SK-N-SH treated with all-trans-retinoic acid at 6 μM for 48 hours (cell line): ENCODE measurements at regions not wholly inside any gene's neighbourhood (a gene's known extent, or its start where the extent isn't known, plus 50 kb on each side); places are given as distances from the start of the nearest gene placed in this dataset.

Experiments used
- ZFP3 ChIP-seq: fragments of 250-450 bp; sonication (Bioruptor Pico); IDR thresholded peaks from 2 replicates; pipeline ENCODE4 v1.5.0; 2020; ENCODE audit warnings: mild to moderate bottlenecking, moderate library complexity
- TF ChIP-seq, protein P1 (sequence below): fragments of 250-450 bp; sonication (Bioruptor Pico); IDR thresholded peaks from 2 replicates; pipeline ENCODE4 v1.8.0; 2020; ENCODE audit warnings: mild to moderate bottlenecking, moderate library complexity, borderline replicate concordance

DNA sequence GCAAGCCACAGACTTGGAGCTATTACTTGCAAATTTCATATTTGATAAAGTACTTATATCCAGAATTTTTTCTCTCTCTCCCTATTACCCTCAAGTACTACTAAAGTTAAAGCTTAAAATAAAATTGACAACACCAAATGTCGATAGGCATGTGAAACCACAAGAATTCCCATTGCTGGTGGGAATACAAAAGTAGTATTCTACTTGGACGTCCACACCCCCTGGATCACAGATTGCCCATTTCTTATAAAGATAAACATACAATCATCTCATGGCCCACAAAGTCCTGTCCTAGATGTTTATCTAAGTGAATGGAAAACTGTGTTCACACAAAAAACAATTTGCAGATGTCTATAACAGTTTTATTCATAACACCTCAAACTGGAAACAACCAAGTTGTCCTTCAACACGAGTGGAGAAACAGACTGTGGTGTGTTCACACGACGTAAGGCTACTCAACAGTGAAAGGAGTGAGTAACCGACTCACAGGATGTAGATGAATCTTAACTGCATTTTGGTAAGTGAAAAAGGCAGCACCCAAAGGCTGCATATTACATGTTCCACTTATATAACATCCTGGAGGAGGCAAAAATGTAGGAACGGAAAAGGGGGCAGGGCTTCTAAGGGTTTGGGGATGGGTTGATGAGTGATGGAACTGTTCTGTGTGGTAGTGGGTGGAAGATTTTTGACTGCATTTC lies 297.4 kb downstream of the THBS2 start:
- no peak for TF ChIP-seq ZFP3 (CRISPR knock-in tag)
- TF ChIP-seq, protein P1, sequence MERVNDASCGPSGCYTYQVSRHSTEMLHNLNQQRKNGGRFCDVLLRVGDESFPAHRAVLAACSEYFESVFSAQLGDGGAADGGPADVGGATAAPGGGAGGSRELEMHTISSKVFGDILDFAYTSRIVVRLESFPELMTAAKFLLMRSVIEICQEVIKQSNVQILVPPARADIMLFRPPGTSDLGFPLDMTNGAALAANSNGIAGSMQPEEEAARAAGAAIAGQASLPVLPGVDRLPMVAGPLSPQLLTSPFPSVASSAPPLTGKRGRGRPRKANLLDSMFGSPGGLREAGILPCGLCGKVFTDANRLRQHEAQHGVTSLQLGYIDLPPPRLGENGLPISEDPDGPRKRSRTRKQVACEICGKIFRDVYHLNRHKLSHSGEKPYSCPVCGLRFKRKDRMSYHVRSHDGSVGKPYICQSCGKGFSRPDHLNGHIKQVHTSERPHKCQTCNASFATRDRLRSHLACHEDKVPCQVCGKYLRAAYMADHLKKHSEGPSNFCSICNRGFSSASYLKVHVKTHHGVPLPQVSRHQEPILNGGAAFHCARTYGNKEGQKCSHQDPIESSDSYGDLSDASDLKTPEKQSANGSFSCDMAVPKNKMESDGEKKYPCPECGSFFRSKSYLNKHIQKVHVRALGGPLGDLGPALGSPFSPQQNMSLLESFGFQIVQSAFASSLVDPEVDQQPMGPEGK (CRISPR knock-in tag): no peak
